ENCODE measurements at regions not wholly inside any gene's neighbourhood (a gene's known extent, or its start where the extent isn't known, plus 50 kb on each side); places are given as distances from the start of the nearest gene placed in this dataset.

DNA sequence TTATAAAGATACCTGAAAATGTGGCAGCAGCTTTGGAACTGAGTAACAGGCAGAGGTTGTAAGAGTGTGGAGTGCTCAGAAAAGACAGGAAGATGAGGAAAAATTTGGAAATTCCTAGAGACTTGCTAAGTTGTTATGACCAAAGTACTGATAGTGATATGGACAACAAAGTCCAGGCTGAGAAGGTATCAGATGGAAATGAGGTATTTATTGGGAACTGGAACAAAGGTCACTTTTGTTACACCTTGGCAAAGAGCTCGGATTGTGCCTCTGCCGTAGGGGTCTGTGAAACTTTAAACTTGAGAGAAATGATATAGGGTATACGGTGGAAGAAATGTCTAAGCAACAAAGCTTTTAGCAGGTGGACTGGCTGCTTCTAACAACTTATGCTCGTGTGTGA lies 419.9 kb downstream of the PCDH17 start (continued):
- TF ChIP-seq, protein P1, sequence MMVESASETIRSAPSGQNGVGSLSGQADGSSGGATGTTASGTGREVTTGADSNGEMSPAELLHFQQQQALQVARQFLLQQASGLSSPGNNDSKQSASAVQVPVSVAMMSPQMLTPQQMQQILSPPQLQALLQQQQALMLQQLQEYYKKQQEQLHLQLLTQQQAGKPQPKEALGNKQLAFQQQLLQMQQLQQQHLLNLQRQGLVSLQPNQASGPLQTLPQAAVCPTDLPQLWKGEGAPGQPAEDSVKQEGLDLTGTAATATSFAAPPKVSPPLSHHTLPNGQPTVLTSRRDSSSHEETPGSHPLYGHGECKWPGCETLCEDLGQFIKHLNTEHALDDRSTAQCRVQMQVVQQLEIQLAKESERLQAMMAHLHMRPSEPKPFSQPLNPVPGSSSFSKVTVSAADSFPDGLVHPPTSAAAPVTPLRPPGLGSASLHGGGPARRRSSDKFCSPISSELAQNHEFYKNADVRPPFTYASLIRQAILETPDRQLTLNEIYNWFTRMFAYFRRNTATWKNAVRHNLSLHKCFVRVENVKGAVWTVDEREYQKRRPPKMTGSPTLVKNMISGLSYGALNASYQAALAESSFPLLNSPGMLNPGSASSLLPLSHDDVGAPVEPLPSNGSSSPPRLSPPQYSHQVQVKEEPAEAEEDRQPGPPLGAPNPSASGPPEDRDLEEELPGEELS (CRISPR knock-in tag; IDR thresholded peaks at IDR 0.05) = no peak
- no peak for TF ChIP-seq ZNF629 (CRISPR knock-in tag; conservative IDR thresholded peaks at IDR 0.05)
- no peak for TF ChIP-seq ETV6 (CRISPR knock-in tag; conservative IDR thresholded peaks at IDR 0.05)
- no peak for TF ChIP-seq PTBP1 (IDR thresholded peaks at IDR 0.05; ENCODE audit: low read depth, low read length, poor library complexity, severe bottlenecking)
- no peak for TF ChIP-seq HCFC1 (IDR thresholded peaks at IDR 0.05; ENCODE audit: low read depth, low read length)
- no peak for TF ChIP-seq ZNF768 (CRISPR knock-in tag; IDR thresholded peaks at IDR 0.05)

DNA sequence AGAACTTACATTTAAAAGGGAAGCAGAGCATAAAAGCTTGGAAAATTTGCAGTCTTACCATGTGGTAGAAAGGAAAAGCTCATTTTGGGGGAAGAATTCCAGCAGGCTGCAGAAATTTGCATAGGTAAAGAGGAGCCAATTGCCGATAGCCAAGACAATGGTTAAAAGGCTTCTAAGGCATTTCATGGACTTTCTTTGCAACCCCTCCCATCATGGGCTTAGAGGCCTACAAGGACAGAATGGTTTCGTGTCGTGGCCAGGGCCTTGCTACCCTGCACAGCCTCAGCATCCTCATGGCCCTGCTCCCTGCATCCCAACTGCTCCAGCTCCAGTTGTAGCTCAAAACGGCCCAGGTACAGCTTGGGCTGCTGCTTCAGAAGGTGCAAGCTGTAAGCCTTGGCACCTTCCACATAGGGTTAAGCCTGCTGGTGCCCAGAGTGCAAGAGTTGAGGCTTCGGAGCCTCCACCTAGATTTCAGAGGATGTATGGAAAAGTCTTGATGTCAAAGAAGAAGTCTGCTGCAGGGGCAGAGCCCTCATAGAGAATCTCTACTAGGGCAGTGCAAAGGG lies 420.3 kb downstream of the PCDH17 start:
- no peaks in the 10 kb centered on the region for H3K4me1 ChIP-seq (ENCODE audit: insufficient read depth, low read length)
- no peak overlapping the region for H3K4me2 ChIP-seq (ENCODE audit: low read depth, low read length)
- no peaks in the 10 kb centered on the region for H4K20me1 ChIP-seq (ENCODE audit: insufficient read depth, low read length)
- H3K4me3 ChIP-seq (replicated peaks in 1 of 3; ENCODE audit: insufficient read depth in 1 of 3, low read depth in 2 of 3, low read length in 3 of 3) = no peak overlapping the region
- ChIA-PET POLR2A (no interaction called here), CTCF (ENCODE audit: low intra/inter-chr PET ratio, low total read pairs) (no interaction called here)
- H3K27me3 ChIP-seq (ENCODE audit: control insufficient read depth in 1 of 2, insufficient read depth in 2 of 2, low read length in 2 of 2) = no peaks in the 10 kb centered on the region
- ATAC-seq (no peak), DNase-seq (ENCODE audit: low spot score) (no peak), FAIRE-seq (no peak)
- no peak overlapping the region for H3K9ac ChIP-seq (ENCODE audit: insufficient read depth, low read depth, low read length)
- 33% methylated on average over 2 of the region's 5 CpGs for WGBS (ENCODE audit: low lambda C conversion rate)
- intact Hi-C loops (cut with micrococcal nuclease; ENCODE audit: unreplicated experiment) (no loop called here), in situ Hi-C loops (cut with HindIII; ENCODE audit: extremely low pct_ligation_motif_present, low pct_unique_long_range_greater_than_20kb) (no loop called here)
- no TSS peak for BruUV-seq (replicated peaks)
- no peaks in the 10 kb centered on the region for H3K36me3 ChIP-seq (replicated peaks in 1 of 2; ENCODE audit: control insufficient read depth in 1 of 2, insufficient read depth in 2 of 2, low read length in 2 of 2)
- TF ChIP-seq, protein P2, sequence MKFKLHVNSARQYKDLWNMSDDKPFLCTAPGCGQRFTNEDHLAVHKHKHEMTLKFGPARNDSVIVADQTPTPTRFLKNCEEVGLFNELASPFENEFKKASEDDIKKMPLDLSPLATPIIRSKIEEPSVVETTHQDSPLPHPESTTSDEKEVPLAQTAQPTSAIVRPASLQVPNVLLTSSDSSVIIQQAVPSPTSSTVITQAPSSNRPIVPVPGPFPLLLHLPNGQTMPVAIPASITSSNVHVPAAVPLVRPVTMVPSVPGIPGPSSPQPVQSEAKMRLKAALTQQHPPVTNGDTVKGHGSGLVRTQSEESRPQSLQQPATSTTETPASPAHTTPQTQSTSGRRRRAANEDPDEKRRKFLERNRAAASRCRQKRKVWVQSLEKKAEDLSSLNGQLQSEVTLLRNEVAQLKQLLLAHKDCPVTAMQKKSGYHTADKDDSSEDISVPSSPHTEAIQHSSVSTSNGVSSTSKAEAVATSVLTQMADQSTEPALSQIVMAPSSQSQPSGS (CRISPR knock-in tag; IDR thresholded peaks at IDR 0.05) = no peak
- no peak for TF ChIP-seq ZNF772 (CRISPR knock-in tag; IDR thresholded peaks at IDR 0.05)
- TF ChIP-seq ISX (CRISPR knock-in tag; conservative IDR thresholded peaks at IDR 0.05) = no peak
- TF ChIP-seq ZMYM2 (CRISPR knock-in tag; IDR thresholded peaks at IDR 0.05) = no peak
- no peak for TF ChIP-seq LCORL (IDR thresholded peaks at IDR 0.05)
- no peak for TF ChIP-seq LCORL (CRISPR knock-in tag; IDR thresholded peaks at IDR 0.05)
- no peak for TF ChIP-seq THAP11 (CRISPR knock-in tag; IDR thresholded peaks at IDR 0.05)
- TF ChIP-seq, protein P3, sequence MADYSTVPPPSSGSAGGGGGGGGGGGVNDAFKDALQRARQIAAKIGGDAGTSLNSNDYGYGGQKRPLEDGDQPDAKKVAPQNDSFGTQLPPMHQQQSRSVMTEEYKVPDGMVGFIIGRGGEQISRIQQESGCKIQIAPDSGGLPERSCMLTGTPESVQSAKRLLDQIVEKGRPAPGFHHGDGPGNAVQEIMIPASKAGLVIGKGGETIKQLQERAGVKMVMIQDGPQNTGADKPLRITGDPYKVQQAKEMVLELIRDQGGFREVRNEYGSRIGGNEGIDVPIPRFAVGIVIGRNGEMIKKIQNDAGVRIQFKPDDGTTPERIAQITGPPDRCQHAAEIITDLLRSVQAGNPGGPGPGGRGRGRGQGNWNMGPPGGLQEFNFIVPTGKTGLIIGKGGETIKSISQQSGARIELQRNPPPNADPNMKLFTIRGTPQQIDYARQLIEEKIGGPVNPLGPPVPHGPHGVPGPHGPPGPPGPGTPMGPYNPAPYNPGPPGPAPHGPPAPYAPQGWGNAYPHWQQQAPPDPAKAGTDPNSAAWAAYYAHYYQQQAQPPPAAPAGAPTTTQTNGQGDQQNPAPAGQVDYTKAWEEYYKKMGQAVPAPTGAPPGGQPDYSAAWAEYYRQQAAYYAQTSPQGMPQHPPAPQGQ (CRISPR knock-in tag; IDR thresholded peaks at IDR 0.05; ENCODE audit: borderline replicate concordance) = no peak
- no peak for TF ChIP-seq ZFAT (CRISPR knock-in tag; conservative IDR thresholded peaks at IDR 0.05)
- no peak for TF ChIP-seq AKAP8 (CRISPR knock-in tag; IDR thresholded peaks at IDR 0.05)
- no peak for TF ChIP-seq HNRNPL (IDR thresholded peaks at IDR 0.05; ENCODE audit: low read depth, low read length)
- H3K9me3 ChIP-seq (ENCODE audit: low read length) = peaks cover 72% of the 10 kb centered on the region
- H3K79me2 ChIP-seq (ENCODE audit: insufficient read depth, low read length) = no peaks in the 10 kb centered on the region
- H2AFZ ChIP-seq (ENCODE audit: low read length) = no peak overlapping the region
- H3K27ac ChIP-seq (ENCODE audit: extremely low read length, insufficient read depth, low read length) = no peak overlapping the region

All from HepG2 (cell line).